T-cell (primary cell): ENCODE measurements at regions not wholly inside any gene's neighbourhood (a gene's known extent, or its start where the extent isn't known, plus 50 kb on each side); places are given as distances from the start of the nearest gene placed in this dataset.

Experiments
- ATAC-seq, 4 experiments: fragments of 200-7000 bp in 3 of 4; fragments of 150-1000 bp in 1 of 4; cut with Tn5 transposase; replicated peaks in 1 of 4; 1 replicate in 3 of 4; 2 replicates in 1 of 4; pipeline ENCODE4 v1.10.0; 2021; ENCODE audit warnings: moderate library complexity in 3 of 4, mild to moderate bottlenecking in 2 of 4, moderate number of reproducible peaks in 1 of 4
- CTCF ChIA-PET, 2 donors: fragments of 300-600 bp; sonication (Branson Sonifier 250); formaldehyde crosslinking; loops; one replicate each; lab custom pipeline; 2022; ENCODE audit warnings: antibody characterized with exemption in 2 of 2; lab: Charles Lee
- POLR2A ChIA-PET, 2 donors: fragments of 300-600 bp; sonication (Branson Sonifier 250); formaldehyde crosslinking; loops; one replicate each; lab custom pipeline; 2022; ENCODE audit warnings: antibody characterized with exemption in 2 of 2; lab: Charles Lee
- DNase-seq, 35 experiments: peaks; one replicate each; pipeline versions ENCODE4 v3.0.0 to v3.0.0-alpha.2; 2013 to 2023
- H3K27ac ChIP-seq: one replicate; pipeline ENCODE4 v1.5.1; 2013; ENCODE audit warnings: low read length
- H3K27me3 ChIP-seq, 2 experiments: replicated peaks in 1 of 2; 1 replicate in 1 of 2; 2 replicates in 1 of 2; pipeline versions ENCODE4 v1.6.1 to v1.7.0; 2013; ENCODE audit warnings: low read length in 1 of 2, mixed read lengths in 1 of 2; ENCODE audit not compliant: control insufficient read depth in 2 of 2, insufficient read depth in 2 of 2; ENCODE audit errors: extremely low read depth in 1 of 2
- H3K36me3 ChIP-seq, 2 donors: 1 replicate in 1 of 2; 2 replicates in 1 of 2; pipeline versions ENCODE4 v1.6.1 to v1.7.0; 2013; ENCODE audit warnings: low read length in 1 of 2; ENCODE audit not compliant: control insufficient read depth in 2 of 2, insufficient read depth in 1 of 2; ENCODE audit errors: extremely low read depth in 1 of 2
- H3K4me1 ChIP-seq, 2 experiments: 1 replicate in 1 of 2; 2 replicates in 1 of 2; pipeline versions ENCODE4 v1.6.1 to v1.7.0; 2013; ENCODE audit warnings: low read length in 2 of 2, mixed read lengths in 1 of 2; ENCODE audit not compliant: insufficient read depth in 2 of 2, control insufficient read depth in 1 of 2; ENCODE audit errors: extremely low read depth in 1 of 2
- H3K4me3 ChIP-seq, 2 donors: 1 replicate in 1 of 2; 2 replicates in 1 of 2; pipeline versions ENCODE4 v1.5.1 to v1.7.0; 2013; ENCODE audit warnings: mild to moderate bottlenecking in 2 of 2, low read length in 1 of 2, moderate library complexity in 1 of 2; ENCODE audit not compliant: control insufficient read depth in 1 of 2; ENCODE audit errors: extremely low read depth in 1 of 2
- H3K9me3 ChIP-seq: 2 replicates; pipeline ENCODE4 v1.7.0; 2013
- H3K27ac Mint-ChIP-seq, 2 donors: one replicate each; pipeline ENCODE4 v1.8.0; 2020 to 2021; ENCODE audit warnings: mild to moderate bottlenecking in 2 of 2, mixed read lengths in 2 of 2
- H3K27me3 Mint-ChIP-seq, 2 donors: one replicate each; pipeline ENCODE4 v1.8.0; 2021 to 2022; ENCODE audit warnings: mixed read lengths in 2 of 2
- H3K36me3 Mint-ChIP-seq: one replicate; pipeline ENCODE4 v1.8.0; 2021; ENCODE audit warnings: mixed read lengths
- H3K4me1 Mint-ChIP-seq, 3 donors: one replicate each; pipeline ENCODE4 v1.8.0; 2020 to 2022; ENCODE audit warnings: mixed read lengths in 3 of 3, mild to moderate bottlenecking in 1 of 3
- H3K4me3 Mint-ChIP-seq, 3 donors: one replicate each; pipeline ENCODE4 v1.8.0; 2020 to 2022; ENCODE audit warnings: mild to moderate bottlenecking in 3 of 3, mixed read lengths in 3 of 3, moderate library complexity in 3 of 3
- H3K9me3 Mint-ChIP-seq, 3 donors: one replicate each; pipeline ENCODE4 v1.8.0; 2020 to 2022; ENCODE audit warnings: mixed read lengths in 3 of 3
- WGBS: methylation state at CpG from one replicate; pipeline ENCODE4 v1.1.5; 2013; ENCODE audit warnings: missing lambda C conversion rate; ENCODE audit not compliant: insufficient coverage; 5-methylcytosine and 5-hydroxymethylcytosine counted together

- Histone ChIP-seq H3K4me1 (no peaks in the 10 kb centered on the region), H3K27me3 (peaks cover 6 to 27% of the 10 kb centered on the region in 2 experiments), H3K27ac (no peak overlapping the region), H3K36me3 (no peaks in the 10 kb centered on the region), H3K4me3 (no peak overlapping the region), H3K9me3 (no peaks in the 10 kb centered on the region)
- POLR2A ChIA-PET, result no interaction called here
- no peaks in the 10 kb centered on the region for H3K4me1 Mint-ChIP-seq
- no peaks in the 10 kb centered on the region for H3K36me3 Mint-ChIP-seq
- H3K9me3 Mint-ChIP-seq, result no peaks in the 10 kb centered on the region
- 80% methylated on average over 2 of the region's 4 CpGs for WGBS
- H3K4me3 Mint-ChIP-seq, result no peak overlapping the region
- peaks cover 18% of the 10 kb centered on the region in 2 donors for H3K27me3 Mint-ChIP-seq
- ATAC-seq (no peak), DNase-seq (no peak)
- H3K27ac Mint-ChIP-seq, result no peak overlapping the region
- CTCF ChIA-PET, result no interaction called here
These were observed 51.9 kb upstream of the IGSF9B start for GRCh38 chr11:134008634-134009071.

- no peaks in the 10 kb centered on the region for H3K9me3 ChIP-seq
- H3K36me3 ChIP-seq, result no peaks in the 10 kb centered on the region
- H3K27ac Mint-ChIP-seq, result no peak overlapping the region
- ChIA-PET POLR2A (no interaction called here), CTCF (no interaction called here)
- no peaks in the 10 kb centered on the region for H3K4me1 Mint-ChIP-seq
- WGBS, result no CpG with 5 or more reads among the region's 4 CpGs
- DNase-seq (no peak), ATAC-seq (no peak)
- no peak overlapping the region for H3K4me3 Mint-ChIP-seq
- no peak overlapping the region for H3K27ac ChIP-seq
- H3K27me3 Mint-ChIP-seq, result peaks cover 21 to 28% of the 10 kb centered on the region in 2 donors
- H3K4me1 ChIP-seq, result no peaks in the 10 kb centered on the region
- H3K27me3 ChIP-seq, result peaks cover 6 to 23% of the 10 kb centered on the region in 2 experiments
- no peaks in the 10 kb centered on the region for H3K36me3 Mint-ChIP-seq
- H3K4me3 ChIP-seq, result no peak overlapping the region
- no peaks in the 10 kb centered on the region for H3K9me3 Mint-ChIP-seq
These were observed 55.4 kb upstream of the JAM3 start for GRCh38 chr11:134013518-134013917.

GRCh38 chr11:134014511-134014910, 54.4 kb upstream of the JAM3 start:
- CTCF ChIA-PET, result no interaction called here
- POLR2A ChIA-PET, result no interaction called here

GRCh38 chr11:134015556-134015955, 53.3 kb upstream of the JAM3 start:
- peaks cover 13 to 38% of the 10 kb centered on the region in 2 donors for H3K27me3 Mint-ChIP-seq
- CTCF ChIA-PET, result no interaction called here
- WGBS, result 100% methylated on average over 3 of the region's 5 CpGs

More at GRCh38 chr11:134014511-134014910, 54.4 kb upstream of the JAM3 start:
- 100% methylated on average over 1 of the region's 5 CpGs for WGBS
- Mint-ChIP-seq H3K27me3 (peaks cover 20 to 32% of the 10 kb centered on the region in 2 donors), H3K27ac (no peak overlapping the region), H3K9me3 (no peaks in the 10 kb centered on the region), H3K4me1 (no peaks in the 10 kb centered on the region), H3K36me3 (no peaks in the 10 kb centered on the region), H3K4me3 (no peak overlapping the region)
- Histone ChIP-seq H3K27ac (no peak overlapping the region), H3K27me3 (peaks cover 2 to 24% of the 10 kb centered on the region in 2 experiments), H3K4me1 (no peaks in the 10 kb centered on the region), H3K9me3 (no peaks in the 10 kb centered on the region), H3K36me3 (no peaks in the 10 kb centered on the region), H3K4me3 (no peak overlapping the region)
- no peak for ATAC-seq
- no peak for DNase-seq

GRCh38 chr11:134017511-134018430, 51.1 kb upstream of the JAM3 start:
- Histone ChIP-seq H3K36me3 (no peaks in the 10 kb centered on the region), H3K4me1 (peaks cover 0 to 5% of the 10 kb centered on the region in 2 experiments), H3K4me3 (no peak overlapping the region), H3K27me3 (peaks cover 0 to 44% of the 10 kb centered on the region in 2 experiments), H3K9me3 (no peaks in the 10 kb centered on the region), H3K27ac (no peak overlapping the region)
- no peak overlapping the region for H3K27ac Mint-ChIP-seq
- no peak overlapping the region for H3K4me3 Mint-ChIP-seq
- CTCF ChIA-PET, result interaction anchor here in 1 of 2 donors (0.6 kb wide), 1 partner anchor 33 kb away, joined by 3 read pairs; no protein-coding TSS in a partner anchor
- no peak for DNase-seq
- POLR2A ChIA-PET, result no interaction called here
- no peak for ATAC-seq
- no peaks in the 10 kb centered on the region for H3K9me3 Mint-ChIP-seq
- peaks cover 0 to 7% (median 5%) of the 10 kb centered on the region in 3 donors for H3K4me1 Mint-ChIP-seq
- H3K27me3 Mint-ChIP-seq, result peaks cover 9 to 39% of the 10 kb centered on the region in 2 donors
- H3K36me3 Mint-ChIP-seq, result no peaks in the 10 kb centered on the region
- 84% methylated on average over 10 of the region's 22 CpGs for WGBS

More at GRCh38 chr11:134015556-134015955, 53.3 kb upstream of the JAM3 start:
- peaks cover 0 to 2% of the 10 kb centered on the region in 2 experiments for H3K4me1 ChIP-seq
- H3K27ac ChIP-seq, result no peak overlapping the region
- Mint-ChIP-seq H3K9me3 (no peaks in the 10 kb centered on the region), H3K4me1 (peaks cover 0 to under 1% (median 0%) of the 10 kb centered on the region in 3 donors), H3K36me3 (no peaks in the 10 kb centered on the region), H3K27ac (no peak overlapping the region), H3K4me3 (no peak overlapping the region)
- H3K36me3 ChIP-seq, result no peaks in the 10 kb centered on the region
- H3K27me3 ChIP-seq, result peaks cover 2 to 33% of the 10 kb centered on the region in 2 experiments
- ATAC-seq, result no peak
- no peak for DNase-seq
- no peak overlapping the region for H3K4me3 ChIP-seq
- H3K9me3 ChIP-seq, result no peaks in the 10 kb centered on the region
- POLR2A ChIA-PET, result no interaction called here
